Esophagus squamous epithelium (tissue), 5 donors: ENCODE measurements at regions not wholly inside any gene's neighbourhood (a gene's known extent, or its start where the extent isn't known, plus 50 kb on each side); places are given as distances from the start of the nearest gene placed in this dataset.
A peak's percentile ranks its signal among the peaks of the same experiment; 100 is the strongest.

Experiments used
- DNase-seq: peaks from one replicate; lab custom pipeline; 2025; lab: John Stamatoyannopoulos, UW
- H3K27ac ChIP-seq, 4 donors: fragments of 200-600 bp; sonication (generic); one replicate each; pipeline ENCODE4 v1.5.1; 2016 to 2019; ENCODE audit warnings: mild to moderate bottlenecking in 1 of 4
- H3K27me3 ChIP-seq, 4 donors: fragments of 200-600 bp; sonication (generic); 1 replicate in 3 of 4; 2 replicates in 1 of 4; pipeline versions ENCODE4 v1.5.1 to v1.6.0; 2017 to 2021; ENCODE audit warnings: antibody characterized with exemption in 1 of 4
- H3K36me3 ChIP-seq, 3 donors: fragments of 200-600 bp; sonication (generic); one replicate each; pipeline ENCODE4 v1.5.1; 2016 to 2019
- H3K4me1 ChIP-seq, 3 donors: fragments of 200-600 bp; sonication (generic); one replicate each; pipeline ENCODE4 v1.5.1; 2017 to 2019
- H3K4me3 ChIP-seq, 4 donors: fragments of 200-600 bp; sonication (generic); 1 replicate in 3 of 4; 2 replicates in 1 of 4; pipeline ENCODE4 v1.5.1; 2016 to 2019; ENCODE audit warnings: mild to moderate bottlenecking in 2 of 4, moderate library complexity in 1 of 4
- H3K9me3 ChIP-seq, 3 donors: fragments of 200-600 bp; sonication (generic); one replicate each; pipeline ENCODE4 v1.5.1; 2016 to 2019
- POLR2A ChIP-seq, 4 donors: fragments of 450-650 bp; IDR thresholded peaks; one replicate each; pipeline ENCODE4 v1.6.1; 2017; ENCODE audit warnings: antibody characterized with exemption in 4 of 4, mild to moderate bottlenecking in 4 of 4, moderate library complexity in 3 of 4
- WGBS, 2 donors: methylation state at CpG; one replicate each; pipeline ENCODE4 v1.1.5; 2018; 5-methylcytosine and 5-hydroxymethylcytosine counted together
- intact Hi-C: fragments of 100-400 bp; cut with DNase I; formaldehyde crosslinking; loops from one replicate; pipeline ENCODE4 v1.15.0; 2022
- TF ChIP-seq, protein P1 (sequence below), 6 experiments: fragments of 450-650 bp in 4 of 6; fragments of 200-600 bp in 2 of 6; sonication (generic) in 2 of 6; IDR thresholded peaks; one replicate each; pipeline ENCODE4 v1.5.1; 2016 to 2019; ENCODE audit warnings: antibody characterized with exemption in 6 of 6, mild to moderate bottlenecking in 4 of 6, moderate library complexity in 4 of 6
- donor health status: DM: yes; HTN: yes; CAD: no.

DNA sequence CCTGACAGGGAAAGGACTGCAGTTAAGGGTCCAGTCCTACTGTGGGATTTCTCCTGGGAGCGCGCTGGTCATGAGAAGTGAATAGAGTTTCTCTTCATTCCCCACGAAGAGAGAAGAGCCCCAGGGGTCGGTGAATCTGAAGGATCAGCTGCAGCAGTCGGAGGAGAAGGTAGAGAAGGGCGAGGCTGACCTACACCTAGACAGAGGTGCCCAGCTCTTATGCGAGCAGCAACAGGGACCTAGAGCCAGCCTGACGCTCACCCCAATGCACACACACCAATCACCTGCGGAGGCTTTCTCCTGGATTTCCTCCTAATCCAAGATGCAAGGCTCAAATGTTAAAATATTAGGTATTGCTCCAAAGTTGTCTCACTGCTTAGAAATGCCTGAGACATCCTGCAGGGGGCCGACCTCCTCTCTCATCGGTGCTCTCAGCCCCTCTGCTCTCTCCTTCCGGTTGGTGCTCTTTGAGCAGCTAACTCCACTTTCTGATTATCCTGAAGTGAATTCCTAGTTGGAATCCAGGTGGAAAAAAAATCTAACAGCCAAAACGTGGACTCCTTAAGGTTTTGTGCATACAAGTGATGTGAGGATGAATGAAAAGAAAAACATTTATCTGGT lies 176.4 kb downstream of the AHR start:
- Histone ChIP-seq H3K27ac (no peak overlapping the region), H3K27me3 (peaks cover 0 to 31% (median 0%) of the 10 kb centered on the region in 4 donors), H3K9me3 (no peaks in the 10 kb centered on the region), H3K4me3 (no peak overlapping the region), H3K4me1 (peaks cover 0 to 12% (median 0%) of the 10 kb centered on the region in 3 donors), H3K36me3 (no peaks in the 10 kb centered on the region)
- DNase-seq: no peak
- WGBS, 2 donors: 89 to 93% methylated on average over 11 to 12 of the region's 13 CpGs
- intact Hi-C loops: no loop called here
- no peak for TF ChIP-seq POLR2A (IDR thresholded peaks at IDR 0.05)
- TF ChIP-seq, protein P1, sequence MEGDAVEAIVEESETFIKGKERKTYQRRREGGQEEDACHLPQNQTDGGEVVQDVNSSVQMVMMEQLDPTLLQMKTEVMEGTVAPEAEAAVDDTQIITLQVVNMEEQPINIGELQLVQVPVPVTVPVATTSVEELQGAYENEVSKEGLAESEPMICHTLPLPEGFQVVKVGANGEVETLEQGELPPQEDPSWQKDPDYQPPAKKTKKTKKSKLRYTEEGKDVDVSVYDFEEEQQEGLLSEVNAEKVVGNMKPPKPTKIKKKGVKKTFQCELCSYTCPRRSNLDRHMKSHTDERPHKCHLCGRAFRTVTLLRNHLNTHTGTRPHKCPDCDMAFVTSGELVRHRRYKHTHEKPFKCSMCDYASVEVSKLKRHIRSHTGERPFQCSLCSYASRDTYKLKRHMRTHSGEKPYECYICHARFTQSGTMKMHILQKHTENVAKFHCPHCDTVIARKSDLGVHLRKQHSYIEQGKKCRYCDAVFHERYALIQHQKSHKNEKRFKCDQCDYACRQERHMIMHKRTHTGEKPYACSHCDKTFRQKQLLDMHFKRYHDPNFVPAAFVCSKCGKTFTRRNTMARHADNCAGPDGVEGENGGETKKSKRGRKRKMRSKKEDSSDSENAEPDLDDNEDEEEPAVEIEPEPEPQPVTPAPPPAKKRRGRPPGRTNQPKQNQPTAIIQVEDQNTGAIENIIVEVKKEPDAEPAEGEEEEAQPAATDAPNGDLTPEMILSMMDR (IDR thresholded peaks at IDR 0.05): peak in 1 of 6 experiments; percentile 19

GRCh38 chr7:17477182-17477581 lies 178.7 kb downstream of the AHR start:
- H3K4me1 ChIP-seq: peaks cover 0 to 12% (median 0%) of the 10 kb centered on the region in 3 donors
- intact Hi-C loops: no loop called here
- 84 to 90% methylated on average over 2 of the region's 2 CpGs for WGBS, 2 donors
- H3K27ac ChIP-seq: no peak overlapping the region
- no peaks in the 10 kb centered on the region for H3K9me3 ChIP-seq
- no peaks in the 10 kb centered on the region for H3K36me3 ChIP-seq
- no peak for TF ChIP-seq POLR2A (IDR thresholded peaks at IDR 0.05)
- TF ChIP-seq, protein P1 (IDR thresholded peaks at IDR 0.05): no peak
- no peak for DNase-seq
- no peak overlapping the region for H3K4me3 ChIP-seq
- peaks cover 0 to 14% (median 0%) of the 10 kb centered on the region in 4 donors for H3K27me3 ChIP-seq

GRCh38 chr7:17481118-17481517 lies 182.7 kb downstream of the AHR start:
- Histone ChIP-seq H3K4me1 (no peaks in the 10 kb centered on the region), H3K27me3 (no peaks in the 10 kb centered on the region), H3K36me3 (no peaks in the 10 kb centered on the region), H3K27ac (no peak overlapping the region), H3K4me3 (no peak overlapping the region), H3K9me3 (no peaks in the 10 kb centered on the region)
- intact Hi-C loops: no loop called here
- no peak for DNase-seq
- WGBS, 2 donors: 92 to 94% methylated on average over 2 of the region's 2 CpGs
- TF ChIP-seq POLR2A (IDR thresholded peaks at IDR 0.05): no peak
- TF ChIP-seq, protein P1 (IDR thresholded peaks at IDR 0.05): no peak

DNA sequence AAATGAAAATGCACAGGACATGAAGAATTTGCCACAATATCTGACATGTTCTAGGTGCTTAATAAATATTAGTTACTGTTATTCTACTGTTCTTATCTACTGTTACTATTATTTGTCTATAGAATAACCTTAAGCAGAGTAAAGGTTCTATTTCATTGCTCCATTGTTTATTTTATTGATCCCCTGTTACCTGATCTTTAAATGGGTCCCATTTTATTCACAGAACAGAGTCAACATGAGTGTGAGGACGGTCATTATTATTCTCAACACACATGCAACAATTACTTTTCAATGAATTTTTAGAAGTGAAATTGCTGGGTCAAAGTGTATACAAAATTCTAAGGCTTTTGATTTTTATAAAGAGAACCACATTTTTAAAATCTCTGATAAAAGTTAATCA lies 186.9 kb downstream of the AHR start:
- TF ChIP-seq POLR2A (IDR thresholded peaks at IDR 0.05): no peak
- TF ChIP-seq, protein P1 (IDR thresholded peaks at IDR 0.05): no peak
- intact Hi-C loops: no loop called here
- peaks cover 0 to 17% (median 6%) of the 10 kb centered on the region in 3 donors for H3K4me1 ChIP-seq
- no peak overlapping the region for H3K4me3 ChIP-seq
- WGBS, 2 donors: 95 to 100% methylated on average over 1 of the region's 1 CpG
- no peak for DNase-seq
- H3K9me3 ChIP-seq: no peaks in the 10 kb centered on the region
- no peak overlapping the region for H3K27ac ChIP-seq
- no peaks in the 10 kb centered on the region for H3K27me3 ChIP-seq
- H3K36me3 ChIP-seq: no peaks in the 10 kb centered on the region

GRCh38 chr7:17485904-17486303 lies 187.5 kb downstream of the AHR start:
- DNase-seq: no peak
- Histone ChIP-seq H3K9me3 (no peaks in the 10 kb centered on the region), H3K36me3 (no peaks in the 10 kb centered on the region), H3K27ac (no peak overlapping the region), H3K4me1 (peaks cover 0 to 23% (median 6%) of the 10 kb centered on the region in 3 donors), H3K27me3 (no peaks in the 10 kb centered on the region), H3K4me3 (no peak overlapping the region)
- TF ChIP-seq, protein P1 (IDR thresholded peaks at IDR 0.05): no peak
- no peak for TF ChIP-seq POLR2A (IDR thresholded peaks at IDR 0.05)
- intact Hi-C loops: no loop called here
- WGBS, 2 donors: 73 to 80% methylated on average over 1 of the region's 1 CpG
